OCI-LY7 (cell line): ENCODE measurements at regions not wholly inside any gene's neighbourhood (a gene's known extent, or its start where the extent isn't known, plus 50 kb on each side); places are given as distances from the start of the nearest gene placed in this dataset.

ENCODE experiments used
- BruUV-seq: library from RNA; stranded (reverse); fragments of 400-500 nt; replicated peaks from 2 replicates; lab custom pipeline; 2021; lab: Mats Ljungman, UMichigan
- CTCF ChIA-PET: fragments of 300-600 bp; sonication (Branson Sonifier 250); formaldehyde crosslinking; loops from one replicate; lab custom pipeline; 2022; ENCODE audit warnings: antibody characterized with exemption; ENCODE audit not compliant: unreplicated experiment; lab: Charles Lee
- POLR2A ChIA-PET: fragments of 300-600 bp; sonication (Branson Sonifier 250); formaldehyde crosslinking; loops from one replicate; lab custom pipeline; 2022; ENCODE audit warnings: antibody characterized with exemption; lab: Charles Lee
- DNase-seq: peaks from one replicate; pipeline ENCODE4 v3.0.0-alpha.2; 2015; ENCODE audit warnings: low spot score
- H2AFZ ChIP-seq: fragments of 200-600 bp; sonication (generic), shearing (Covaris generic); 2 replicates; pipeline ENCODE4 v1.6.1; 2014; ENCODE audit warnings: mild to moderate bottlenecking, antibody characterized with exemption, low read length, moderate library complexity
- H3K27ac ChIP-seq: fragments of 200-600 bp; sonication (generic); 2 replicates; pipeline ENCODE4 v1.5.1; 2014; ENCODE audit warnings: mixed run types, low read depth, mild to moderate bottlenecking, moderate library complexity, low read length, inconsistent platforms; ENCODE audit not compliant: poor library complexity, severe bottlenecking
- H3K36me3 ChIP-seq: fragments of 200-600 bp; sonication (generic); 2 replicates; pipeline ENCODE4 v1.6.1; 2014; ENCODE audit warnings: mild to moderate bottlenecking, antibody characterized with exemption, low read length, moderate library complexity, mixed read lengths; ENCODE audit not compliant: insufficient read depth
- H3K4me1 ChIP-seq: fragments of 200-600 bp; sonication (generic); 2 replicates; pipeline ENCODE4 v1.5.1; 2014; ENCODE audit warnings: mild to moderate bottlenecking, low read length; ENCODE audit not compliant: insufficient read depth, poor library complexity, severe bottlenecking
- H3K4me2 ChIP-seq: fragments of 200-600 bp; sonication (generic); 2 replicates; pipeline ENCODE4 v1.6.1; 2014; ENCODE audit warnings: mild to moderate bottlenecking, low read length
- H3K4me3 ChIP-seq: fragments of 200-600 bp; sonication (generic); 2 replicates; pipeline ENCODE4 v1.5.1; 2014; ENCODE audit warnings: mild to moderate bottlenecking, low read depth, low read length; ENCODE audit not compliant: poor library complexity, severe bottlenecking
- H3K79me2 ChIP-seq: fragments of 200-600 bp; sonication (generic); 2 replicates; pipeline ENCODE4 v1.6.1; 2016; ENCODE audit warnings: low read depth, mild to moderate bottlenecking, low read length, moderate library complexity, mixed read lengths; ENCODE audit not compliant: insufficient read depth
- H3K9me2 ChIP-seq: fragments of 200-600 bp; sonication (generic); 2 replicates; pipeline ENCODE4 v1.6.1; 2016; ENCODE audit warnings: mild to moderate bottlenecking, low read length, mixed read lengths; ENCODE audit not compliant: insufficient read depth
- H3K9me3 ChIP-seq: fragments of 200-600 bp; sonication (generic); 2 replicates; pipeline ENCODE4 v1.6.1; 2014; ENCODE audit warnings: mild to moderate bottlenecking, mixed run types, low read length, mixed read lengths
- H4K20me1 ChIP-seq: fragments of 200-600 bp; sonication (generic); 2 replicates; pipeline ENCODE4 v1.6.1; 2014; ENCODE audit warnings: mild to moderate bottlenecking, antibody characterized with exemption, low read length, moderate library complexity, mixed read lengths; ENCODE audit not compliant: insufficient read depth
- EZH2phosphoT487 ChIP-seq: fragments of 200-600 bp; sonication (generic); IDR thresholded peaks from 2 replicates; pipeline ENCODE4 v1.6.1; 2018; ENCODE audit warnings: low read depth, borderline replicate concordance, mild to moderate bottlenecking, mixed run types, antibody characterized with exemption, low read length, moderate library complexity, mixed read lengths
- intact Hi-C: fragments of 100-400 bp; cut with micrococcal nuclease; formaldehyde crosslinking; loops from one replicate; pipeline ENCODE4 v1.10.0; 2022; ENCODE audit not compliant: unreplicated experiment
- TF ChIP-seq, protein P1 (sequence below): fragments of 200-600 bp; sonication (generic); conservative IDR thresholded peaks from 2 replicates; pipeline ENCODE4 v1.5.1; 2014; ENCODE audit warnings: mild to moderate bottlenecking, antibody characterized with exemption, low read length, moderate library complexity, mixed read lengths

DNA sequence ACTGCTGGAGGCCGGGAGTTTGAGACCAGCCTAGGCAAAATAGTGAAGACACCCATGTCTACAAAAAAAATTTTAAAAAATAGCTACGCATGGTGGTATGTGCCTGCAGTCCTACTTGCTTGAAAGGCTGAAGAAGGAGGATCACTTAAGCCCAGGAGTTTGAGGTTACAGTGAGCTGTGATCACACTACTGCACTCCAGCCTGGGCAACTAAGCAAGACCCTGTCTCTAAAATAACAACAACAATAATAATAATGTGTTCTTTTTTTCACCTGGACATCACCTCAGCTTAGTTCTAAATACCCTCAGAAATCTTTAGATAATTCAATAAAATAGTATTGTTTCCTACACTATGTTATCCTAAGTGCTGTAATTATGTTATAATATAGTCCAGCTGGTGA, 397.1 kb upstream of the ZNF804A start:
- Histone ChIP-seq H3K79me2 (no peaks in the 10 kb centered on the region), H3K9me2 (no peaks in the 10 kb centered on the region; the same call in 1 of the 2 replicates), H4K20me1 (no peaks in the 10 kb centered on the region), H3K4me2 (no peak overlapping the region), H2AFZ (no peak overlapping the region), H3K9me3 (no peaks in the 10 kb centered on the region), H3K4me1 (no peaks in the 10 kb centered on the region), H3K36me3 (no peaks in the 10 kb centered on the region), H3K27ac (no peak overlapping the region), H3K4me3 (no peak overlapping the region)
- intact Hi-C loops, result no loop called here
- CTCF ChIA-PET, result no interaction called here
- no TSS peak for BruUV-seq
- TF ChIP-seq EZH2phosphoT487, result no peak
- TF ChIP-seq, protein P1, sequence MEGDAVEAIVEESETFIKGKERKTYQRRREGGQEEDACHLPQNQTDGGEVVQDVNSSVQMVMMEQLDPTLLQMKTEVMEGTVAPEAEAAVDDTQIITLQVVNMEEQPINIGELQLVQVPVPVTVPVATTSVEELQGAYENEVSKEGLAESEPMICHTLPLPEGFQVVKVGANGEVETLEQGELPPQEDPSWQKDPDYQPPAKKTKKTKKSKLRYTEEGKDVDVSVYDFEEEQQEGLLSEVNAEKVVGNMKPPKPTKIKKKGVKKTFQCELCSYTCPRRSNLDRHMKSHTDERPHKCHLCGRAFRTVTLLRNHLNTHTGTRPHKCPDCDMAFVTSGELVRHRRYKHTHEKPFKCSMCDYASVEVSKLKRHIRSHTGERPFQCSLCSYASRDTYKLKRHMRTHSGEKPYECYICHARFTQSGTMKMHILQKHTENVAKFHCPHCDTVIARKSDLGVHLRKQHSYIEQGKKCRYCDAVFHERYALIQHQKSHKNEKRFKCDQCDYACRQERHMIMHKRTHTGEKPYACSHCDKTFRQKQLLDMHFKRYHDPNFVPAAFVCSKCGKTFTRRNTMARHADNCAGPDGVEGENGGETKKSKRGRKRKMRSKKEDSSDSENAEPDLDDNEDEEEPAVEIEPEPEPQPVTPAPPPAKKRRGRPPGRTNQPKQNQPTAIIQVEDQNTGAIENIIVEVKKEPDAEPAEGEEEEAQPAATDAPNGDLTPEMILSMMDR, result no peak
- POLR2A ChIA-PET, result no interaction called here
- no peak for DNase-seq

DNA sequence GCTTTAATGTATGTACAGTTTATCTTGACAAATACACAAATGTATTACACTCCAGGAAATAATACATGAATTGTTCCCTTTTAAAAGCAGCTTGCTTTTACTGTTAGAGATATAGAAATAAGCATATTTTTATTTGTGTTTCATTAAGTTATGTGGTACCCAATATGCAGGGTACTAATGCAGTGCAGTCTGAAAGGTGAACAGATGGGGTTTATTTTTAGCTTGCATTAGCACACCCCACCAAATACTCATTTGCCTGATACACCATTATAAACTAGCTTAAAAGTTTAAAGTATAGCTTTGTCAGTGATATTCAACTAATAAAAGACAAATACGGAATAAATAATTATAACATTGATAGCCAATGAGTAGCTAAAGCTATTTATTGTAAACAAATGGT, 394.7 kb upstream of the ZNF804A start:
- no peak overlapping the region for H2AFZ ChIP-seq
- no peaks in the 10 kb centered on the region for H3K79me2 ChIP-seq
- H4K20me1 ChIP-seq, result no peaks in the 10 kb centered on the region
- H3K4me3 ChIP-seq, result no peak overlapping the region
- no TSS peak for BruUV-seq
- POLR2A ChIA-PET, result interaction anchor here (0.6 kb wide), 3 partner anchors 27 to 1020 kb away, joined by 3 read pairs; no protein-coding TSS in a partner anchor
- no peaks in the 10 kb centered on the region; the same call in 1 of the 2 replicates for H3K9me2 ChIP-seq
- no peak for DNase-seq
- H3K27ac ChIP-seq, result no peak overlapping the region
- TF ChIP-seq, protein P1, result no peak
- no peak for TF ChIP-seq EZH2phosphoT487
- H3K36me3 ChIP-seq, result no peaks in the 10 kb centered on the region
- CTCF ChIA-PET, result no interaction called here
- H3K4me1 ChIP-seq, result no peaks in the 10 kb centered on the region
- no peaks in the 10 kb centered on the region for H3K9me3 ChIP-seq
- intact Hi-C loops, result no loop called here
- H3K4me2 ChIP-seq, result no peak overlapping the region

DNA sequence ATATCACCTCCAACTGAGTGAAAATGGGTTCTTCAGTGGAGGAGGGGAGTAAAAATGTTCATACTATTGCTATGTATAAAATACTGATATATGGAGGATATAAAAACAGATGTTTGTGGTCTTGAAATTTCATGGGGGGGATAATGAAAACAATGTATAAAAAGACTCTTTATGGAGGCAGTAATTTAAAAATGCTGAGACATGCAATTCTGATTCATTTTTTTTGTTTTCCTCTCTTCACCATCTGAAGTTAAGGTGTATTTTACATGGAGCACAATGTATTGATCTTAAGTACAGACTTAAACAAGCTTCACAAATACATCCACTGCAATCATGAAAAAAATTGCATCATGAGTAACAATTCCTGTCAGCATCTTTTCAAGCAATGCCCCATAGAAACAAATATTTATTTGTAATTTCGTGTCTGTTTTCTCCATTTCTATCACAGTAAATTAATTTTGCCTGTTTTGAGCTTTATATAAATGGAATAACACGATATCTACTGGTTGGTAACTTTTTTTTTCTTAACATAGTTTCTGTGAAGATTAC, 393.2 kb upstream of the ZNF804A start:
- ChIA-PET CTCF (no interaction called here), POLR2A (no interaction called here)
- Histone ChIP-seq H3K79me2 (no peaks in the 10 kb centered on the region), H3K4me2 (no peak overlapping the region), H3K4me1 (no peaks in the 10 kb centered on the region), H3K9me3 (no peaks in the 10 kb centered on the region), H3K9me2 (no peaks in the 10 kb centered on the region; the same call in 1 of the 2 replicates), H3K27ac (no peak overlapping the region), H3K36me3 (no peaks in the 10 kb centered on the region), H4K20me1 (no peaks in the 10 kb centered on the region), H2AFZ (no peak overlapping the region), H3K4me3 (no peak overlapping the region)
- intact Hi-C loops, result no loop called here
- DNase-seq, result no peak
- TF ChIP-seq, protein P1, result no peak
- no peak for TF ChIP-seq EZH2phosphoT487
- no TSS peak for BruUV-seq
